ENCODE measurements at regions not wholly inside any gene's neighbourhood (a gene's known extent, or its start where the extent isn't known, plus 50 kb on each side); places are given as distances from the start of the nearest gene placed in this dataset.

DNA sequence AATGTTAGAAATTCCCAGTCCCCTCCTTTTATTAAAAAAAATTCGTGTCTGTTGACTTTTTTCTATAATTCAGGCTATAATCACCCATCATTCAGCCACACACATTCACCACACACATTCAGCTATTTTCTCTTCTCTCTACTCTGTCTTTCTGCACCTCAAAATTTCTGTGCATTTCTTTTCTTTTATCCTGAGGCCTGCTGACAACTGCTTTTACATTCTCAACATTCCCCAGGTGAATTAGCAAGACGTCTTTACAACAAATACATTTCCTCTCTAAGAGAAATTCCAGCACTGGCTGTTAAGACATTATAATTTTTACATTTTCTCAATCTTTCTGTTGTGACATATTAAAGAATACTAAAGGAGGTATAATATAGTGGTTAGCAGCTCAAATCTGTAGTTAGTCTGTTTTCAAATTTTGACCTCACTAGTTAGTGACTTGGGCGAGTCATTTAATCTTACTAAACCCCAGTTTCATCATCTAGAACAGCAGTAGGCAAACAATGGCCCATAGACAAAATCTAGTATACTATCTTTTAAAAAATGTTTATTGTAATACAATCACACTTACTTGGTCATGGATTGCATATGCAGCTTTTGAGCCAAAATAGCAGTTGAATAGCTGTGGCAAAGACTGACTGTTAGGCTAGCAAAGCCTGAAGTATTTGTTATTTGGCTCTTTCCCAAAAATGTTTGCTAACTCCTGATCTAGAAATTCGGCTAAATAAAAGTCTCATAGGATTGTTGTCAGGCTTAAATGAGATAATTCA, 350.7 kb downstream of the NSUN3 start:
- no peak overlapping the region for H3K4me3 ChIP-seq (ENCODE audit: low read length)
- H3K27ac ChIP-seq (ENCODE audit: low read length): peak overlapping the region; percentile 20
- peaks cover 13% of the 10 kb centered on the region for H3K4me1 ChIP-seq (ENCODE audit: control insufficient read depth, low read depth, low read length)
- H3K27me3 ChIP-seq (ENCODE audit: control insufficient read depth, insufficient read depth, low read length): no peaks in the 10 kb centered on the region
- no peaks in the 10 kb centered on the region for H3K9me3 ChIP-seq (ENCODE audit: control insufficient read depth, low read depth, low read length)
- H3K9ac ChIP-seq (ENCODE audit: low read length): no peak overlapping the region
- H3K36me3 ChIP-seq (ENCODE audit: control insufficient read depth, low read depth, low read length): no peaks in the 10 kb centered on the region

DNA sequence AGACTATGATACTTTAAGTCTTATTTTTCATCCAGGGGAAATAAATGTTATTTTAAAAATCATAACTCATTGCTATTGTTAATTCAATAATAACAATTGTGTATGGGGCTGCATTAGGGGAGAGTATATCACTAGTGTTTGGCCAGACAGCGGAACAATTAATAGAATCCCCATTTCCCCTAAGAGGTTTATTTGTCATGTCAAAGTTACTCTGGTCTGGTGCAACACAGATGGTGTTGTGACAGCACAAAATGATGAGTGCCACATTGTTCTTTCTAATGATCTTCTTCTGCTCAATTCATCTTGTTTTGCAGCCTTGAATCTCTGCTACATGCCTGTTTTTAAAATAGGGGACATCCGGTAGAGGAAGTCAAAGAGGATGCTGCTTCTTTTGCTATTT, 351.6 kb downstream of the NSUN3 start:
- no peak overlapping the region for H3K9ac ChIP-seq (ENCODE audit: low read length)
- no peak overlapping the region for H3K4me3 ChIP-seq (ENCODE audit: low read length)
- peaks cover 13% of the 10 kb centered on the region for H3K4me1 ChIP-seq (ENCODE audit: control insufficient read depth, low read depth, low read length)
- H3K27ac ChIP-seq (ENCODE audit: low read length): no peak overlapping the region
- H3K27me3 ChIP-seq (ENCODE audit: control insufficient read depth, insufficient read depth, low read length): no peaks in the 10 kb centered on the region
- H3K9me3 ChIP-seq (ENCODE audit: control insufficient read depth, low read depth, low read length): no peaks in the 10 kb centered on the region
- no peaks in the 10 kb centered on the region for H3K36me3 ChIP-seq (ENCODE audit: control insufficient read depth, low read depth, low read length)

- no peak overlapping the region for H3K4me3 ChIP-seq (ENCODE audit: low read length)
- H3K9me3 ChIP-seq (ENCODE audit: control insufficient read depth, low read depth, low read length): no peaks in the 10 kb centered on the region
- no peaks in the 10 kb centered on the region for H3K36me3 ChIP-seq (ENCODE audit: control insufficient read depth, low read depth, low read length)
- H3K27ac ChIP-seq (ENCODE audit: low read length): no peak overlapping the region
- no peak overlapping the region for H3K9ac ChIP-seq (ENCODE audit: low read length)
- no peaks in the 10 kb centered on the region for H3K27me3 ChIP-seq (ENCODE audit: control insufficient read depth, insufficient read depth, low read length)
- peaks cover 13% of the 10 kb centered on the region for H3K4me1 ChIP-seq (ENCODE audit: control insufficient read depth, low read depth, low read length)
Observed at GRCh38 chr3:94416768-94417167, 353.9 kb downstream of the NSUN3 start.

- Histone ChIP-seq H3K4me3 (ENCODE audit: low read length) (no peak overlapping the region), H3K9me3 (ENCODE audit: control insufficient read depth, low read depth, low read length) (no peaks in the 10 kb centered on the region), H3K36me3 (ENCODE audit: control insufficient read depth, low read depth, low read length) (no peaks in the 10 kb centered on the region), H3K4me1 (ENCODE audit: control insufficient read depth, low read depth, low read length) (peaks cover 11% of the 10 kb centered on the region), H3K27ac (ENCODE audit: low read length) (no peak overlapping the region), H3K27me3 (ENCODE audit: control insufficient read depth, insufficient read depth, low read length) (no peaks in the 10 kb centered on the region), H3K9ac (ENCODE audit: low read length) (no peak overlapping the region)
Observed at GRCh38 chr3:94417963-94418455, 355.1 kb downstream of the NSUN3 start.

GRCh38 chr3:94420931-94421330, 358.1 kb downstream of the NSUN3 start:
- no peak overlapping the region for H3K27ac ChIP-seq (ENCODE audit: low read length)
- no peak overlapping the region for H3K9ac ChIP-seq (ENCODE audit: low read length)
- no peaks in the 10 kb centered on the region for H3K36me3 ChIP-seq (ENCODE audit: control insufficient read depth, low read depth, low read length)
- no peaks in the 10 kb centered on the region for H3K27me3 ChIP-seq (ENCODE audit: control insufficient read depth, insufficient read depth, low read length)
- H3K4me3 ChIP-seq (ENCODE audit: low read length): no peak overlapping the region
- H3K9me3 ChIP-seq (ENCODE audit: control insufficient read depth, low read depth, low read length): no peaks in the 10 kb centered on the region
- H3K4me1 ChIP-seq (ENCODE audit: control insufficient read depth, low read depth, low read length): no peaks in the 10 kb centered on the region

GRCh38 chr3:94423578-94423977, 360.7 kb downstream of the NSUN3 start:
- no peaks in the 10 kb centered on the region for H3K27me3 ChIP-seq (ENCODE audit: control insufficient read depth, insufficient read depth, low read length)
- no peaks in the 10 kb centered on the region for H3K4me1 ChIP-seq (ENCODE audit: control insufficient read depth, low read depth, low read length)
- no peak overlapping the region for H3K4me3 ChIP-seq (ENCODE audit: low read length)
- H3K9ac ChIP-seq (ENCODE audit: low read length): no peak overlapping the region
- H3K9me3 ChIP-seq (ENCODE audit: control insufficient read depth, low read depth, low read length): no peaks in the 10 kb centered on the region
- H3K27ac ChIP-seq (ENCODE audit: low read length): no peak overlapping the region
- H3K36me3 ChIP-seq (ENCODE audit: control insufficient read depth, low read depth, low read length): no peaks in the 10 kb centered on the region

- Histone ChIP-seq H3K27me3 (ENCODE audit: control insufficient read depth, insufficient read depth, low read length) (no peaks in the 10 kb centered on the region), H3K36me3 (ENCODE audit: control insufficient read depth, low read depth, low read length) (no peaks in the 10 kb centered on the region), H3K4me1 (ENCODE audit: control insufficient read depth, low read depth, low read length) (no peaks in the 10 kb centered on the region), H3K9me3 (ENCODE audit: control insufficient read depth, low read depth, low read length) (no peaks in the 10 kb centered on the region), H3K4me3 (ENCODE audit: low read length) (no peak overlapping the region), H3K9ac (ENCODE audit: low read length) (no peak overlapping the region), H3K27ac (ENCODE audit: low read length) (no peak overlapping the region)
Observed at GRCh38 chr3:94429517-94429916, 366.7 kb downstream of the NSUN3 start.

- Histone ChIP-seq H3K27ac (ENCODE audit: low read length) (no peak overlapping the region), H3K9ac (ENCODE audit: low read length) (no peak overlapping the region), H3K4me3 (ENCODE audit: low read length) (no peak overlapping the region), H3K36me3 (ENCODE audit: control insufficient read depth, low read depth, low read length) (no peaks in the 10 kb centered on the region), H3K27me3 (ENCODE audit: control insufficient read depth, insufficient read depth, low read length) (no peaks in the 10 kb centered on the region), H3K4me1 (ENCODE audit: control insufficient read depth, low read depth, low read length) (no peaks in the 10 kb centered on the region), H3K9me3 (ENCODE audit: control insufficient read depth, low read depth, low read length) (no peaks in the 10 kb centered on the region)
Observed at GRCh38 chr3:94431876-94432570, 369.2 kb downstream of the NSUN3 start.

DNA sequence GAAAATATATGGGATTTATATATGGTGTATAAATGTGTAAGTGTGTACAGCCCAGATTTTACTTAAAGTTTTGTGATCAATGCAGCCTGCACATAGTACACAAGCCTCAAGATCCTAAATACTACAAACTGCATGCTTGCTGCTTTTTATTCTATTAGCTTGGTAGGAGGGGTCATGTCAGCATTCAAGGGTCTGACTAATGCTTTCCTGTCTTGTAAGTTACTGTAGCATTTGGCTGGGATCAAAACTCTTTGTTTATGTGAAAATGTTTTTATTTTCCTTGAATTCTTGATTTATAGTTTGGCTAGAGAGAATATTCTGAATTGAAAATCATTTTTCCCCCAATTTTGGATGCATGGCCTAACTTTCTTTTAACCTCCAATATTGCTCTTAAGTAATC, 370.9 kb downstream of the NSUN3 start:
- Histone ChIP-seq H3K4me3 (ENCODE audit: low read length) (no peak overlapping the region), H3K27me3 (ENCODE audit: control insufficient read depth, insufficient read depth, low read length) (no peaks in the 10 kb centered on the region), H3K36me3 (ENCODE audit: control insufficient read depth, low read depth, low read length) (no peaks in the 10 kb centered on the region), H3K27ac (ENCODE audit: low read length) (no peak overlapping the region), H3K9ac (ENCODE audit: low read length) (no peak overlapping the region), H3K4me1 (ENCODE audit: control insufficient read depth, low read depth, low read length) (no peaks in the 10 kb centered on the region), H3K9me3 (ENCODE audit: control insufficient read depth, low read depth, low read length) (no peaks in the 10 kb centered on the region)

DNA sequence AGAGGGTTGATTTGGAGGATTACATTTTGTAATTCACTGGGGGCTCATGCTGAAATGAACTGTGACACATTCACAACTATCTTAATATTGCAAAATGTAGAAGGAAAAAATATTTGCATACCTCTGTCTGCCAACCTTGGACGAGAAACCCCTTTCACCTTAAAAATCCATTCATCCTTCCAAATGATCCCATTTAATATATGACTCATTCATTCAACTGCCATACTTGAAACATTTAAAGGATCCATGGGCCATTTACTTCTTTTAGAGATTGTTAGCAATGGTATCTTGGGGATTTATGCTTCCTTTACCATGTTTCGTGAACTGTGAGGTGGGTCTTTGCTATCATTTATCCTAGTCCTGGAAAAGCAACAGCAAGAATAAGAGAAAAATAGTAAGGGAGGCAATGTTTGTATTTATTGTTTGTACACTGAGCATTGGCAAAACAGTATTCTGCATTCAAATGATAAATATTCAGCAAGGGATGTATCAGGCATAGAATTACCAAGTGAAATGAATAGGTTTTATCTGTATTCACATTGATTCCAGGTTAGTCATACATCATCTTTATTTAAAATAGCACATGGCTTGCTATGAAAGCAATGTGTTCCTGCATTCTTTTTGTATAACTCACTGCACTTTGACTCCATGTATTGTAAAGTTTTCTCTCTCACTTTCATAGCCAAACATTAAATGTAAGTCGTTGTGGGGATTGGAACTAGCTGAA, 378.1 kb downstream of the NSUN3 start:
- Histone ChIP-seq H3K27ac (ENCODE audit: low read length) (no peak overlapping the region), H3K4me1 (ENCODE audit: control insufficient read depth, low read depth, low read length) (no peaks in the 10 kb centered on the region), H3K27me3 (ENCODE audit: control insufficient read depth, insufficient read depth, low read length) (no peaks in the 10 kb centered on the region), H3K36me3 (ENCODE audit: control insufficient read depth, low read depth, low read length) (no peaks in the 10 kb centered on the region), H3K9ac (ENCODE audit: low read length) (no peak overlapping the region), H3K4me3 (ENCODE audit: low read length) (no peak overlapping the region), H3K9me3 (ENCODE audit: control insufficient read depth, low read depth, low read length) (no peaks in the 10 kb centered on the region)

- Histone ChIP-seq H3K4me3 (ENCODE audit: low read length) (no peak overlapping the region), H3K9ac (ENCODE audit: low read length) (no peak overlapping the region), H3K27ac (ENCODE audit: low read length) (no peak overlapping the region), H3K36me3 (ENCODE audit: control insufficient read depth, low read depth, low read length) (no peaks in the 10 kb centered on the region), H3K9me3 (ENCODE audit: control insufficient read depth, low read depth, low read length) (no peaks in the 10 kb centered on the region), H3K4me1 (ENCODE audit: control insufficient read depth, low read depth, low read length) (no peaks in the 10 kb centered on the region), H3K27me3 (ENCODE audit: control insufficient read depth, insufficient read depth, low read length) (no peaks in the 10 kb centered on the region)
Observed at GRCh38 chr3:94441494-94441847, 378.6 kb downstream of the NSUN3 start.

All from iPS-18a (cell line).